ENCODE measurements at regions not wholly inside any gene's neighbourhood (a gene's known extent, or its start where the extent isn't known, plus 50 kb on each side); places are given as distances from the start of the nearest gene placed in this dataset.
"Not testable (repeated sequence)": the region's sequence is repeated elsewhere in the genome, so short reads cannot be mapped to it uniquely, and the experiment has no call there.

DNA sequence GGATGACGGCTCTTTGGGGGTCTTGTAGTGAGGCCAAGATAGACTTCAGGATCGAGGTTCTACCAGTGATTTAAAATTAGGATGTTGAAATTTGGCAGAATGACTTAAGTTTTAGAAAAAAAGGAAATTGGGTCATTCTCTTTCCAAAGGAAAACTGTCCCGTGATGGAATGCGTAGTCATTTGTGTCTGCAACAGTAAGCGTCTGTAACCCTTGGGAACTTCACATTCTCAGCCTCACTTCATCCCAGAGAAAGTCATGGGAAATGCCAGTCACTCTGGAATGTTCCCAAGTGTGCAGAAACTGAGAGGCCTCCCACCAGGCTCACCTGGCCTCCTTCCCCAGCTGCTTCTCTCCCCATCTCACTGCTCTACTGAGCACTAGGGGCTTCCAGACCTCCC, 5441.4 kb upstream of the TPTE start:
- H3K9ac ChIP-seq; H3K4me1 ChIP-seq; H3K27ac ChIP-seq; H4K20me1 ChIP-seq; H3K9me3 ChIP-seq (replicated peaks in 1 of 11); H3K4me3 ChIP-seq; H3K36me3 ChIP-seq; H3K4me2 ChIP-seq; H3K27me3 ChIP-seq: not testable (repeated sequence)

GRCh38 chr21:5084246-5084645, 5437.1 kb upstream of the TPTE start:
- not testable (repeated sequence) for H3K9ac ChIP-seq; H3K27me3 ChIP-seq; H3K4me3 ChIP-seq; H3K27ac ChIP-seq; H3K36me3 ChIP-seq; H3K4me2 ChIP-seq; H4K20me1 ChIP-seq; H3K9me3 ChIP-seq (replicated peaks in 1 of 11); H3K4me1 ChIP-seq

DNA sequence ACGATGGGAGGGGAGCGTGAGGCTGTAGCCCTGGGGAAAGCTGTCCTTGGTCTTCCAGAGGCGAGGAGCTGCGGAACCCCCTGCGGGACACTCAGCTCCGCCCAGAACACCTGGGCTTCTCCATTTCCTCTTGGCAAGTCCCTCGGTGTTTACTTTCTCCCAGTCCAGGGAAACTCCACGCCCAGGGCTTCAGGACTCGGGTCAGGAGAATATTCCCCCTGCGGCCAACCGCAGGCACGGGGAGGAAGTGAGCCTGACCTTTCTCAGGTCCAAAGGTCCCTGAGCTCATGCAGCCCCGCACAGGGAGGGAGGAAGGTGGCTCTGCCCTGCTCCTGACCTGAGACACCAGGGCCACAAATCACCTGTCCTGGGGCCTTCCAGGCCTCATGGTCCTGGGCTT, 5435.9 kb upstream of the TPTE start:
- H3K36me3 ChIP-seq; H3K9me3 ChIP-seq (replicated peaks in 1 of 11); H3K27ac ChIP-seq; H3K4me1 ChIP-seq; H3K9ac ChIP-seq; H3K4me3 ChIP-seq; H3K27me3 ChIP-seq; H4K20me1 ChIP-seq; H3K4me2 ChIP-seq: not testable (repeated sequence)

- not testable (repeated sequence) for H3K4me3 ChIP-seq; H3K9me3 ChIP-seq (replicated peaks in 1 of 11); H3K36me3 ChIP-seq; H3K27me3 ChIP-seq; H4K20me1 ChIP-seq; H3K9ac ChIP-seq; H3K4me2 ChIP-seq; H3K4me1 ChIP-seq; H3K27ac ChIP-seq
These were observed 5435.0 kb upstream of the TPTE start for GRCh38 chr21:5086416-5086815.

DNA sequence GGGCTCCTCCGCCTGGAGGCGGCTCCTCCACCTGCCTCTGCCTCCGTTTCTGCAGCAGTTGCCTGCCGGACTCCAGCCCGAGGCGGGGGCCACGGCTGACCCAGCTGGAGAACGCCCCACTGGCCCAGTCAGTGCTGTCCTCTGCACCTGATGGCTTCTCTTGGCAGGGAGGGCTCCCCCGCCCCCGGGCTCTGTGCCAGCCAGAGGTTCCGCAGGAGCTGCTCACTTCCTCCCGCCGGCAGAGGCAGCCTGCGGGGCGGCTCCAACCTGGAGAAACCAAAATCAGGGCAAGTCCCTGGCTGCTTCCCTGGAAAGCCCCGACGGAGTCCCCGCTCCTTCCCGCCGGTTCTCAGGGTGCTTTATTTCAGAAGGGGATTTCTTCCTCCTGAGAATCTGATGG, 5432.6 kb upstream of the TPTE start:
- not testable (repeated sequence) for H3K9me3 ChIP-seq (replicated peaks in 1 of 11); H3K27ac ChIP-seq; H4K20me1 ChIP-seq; H3K4me1 ChIP-seq; H3K4me2 ChIP-seq; H3K27me3 ChIP-seq; H3K9ac ChIP-seq; H3K4me3 ChIP-seq; H3K36me3 ChIP-seq

- not testable (repeated sequence) for H3K27me3 ChIP-seq, H4K20me1 ChIP-seq, H3K4me3 ChIP-seq
These were observed 5431.8 kb upstream of the TPTE start for GRCh38 chr21:5089399-5090089.

DNA sequence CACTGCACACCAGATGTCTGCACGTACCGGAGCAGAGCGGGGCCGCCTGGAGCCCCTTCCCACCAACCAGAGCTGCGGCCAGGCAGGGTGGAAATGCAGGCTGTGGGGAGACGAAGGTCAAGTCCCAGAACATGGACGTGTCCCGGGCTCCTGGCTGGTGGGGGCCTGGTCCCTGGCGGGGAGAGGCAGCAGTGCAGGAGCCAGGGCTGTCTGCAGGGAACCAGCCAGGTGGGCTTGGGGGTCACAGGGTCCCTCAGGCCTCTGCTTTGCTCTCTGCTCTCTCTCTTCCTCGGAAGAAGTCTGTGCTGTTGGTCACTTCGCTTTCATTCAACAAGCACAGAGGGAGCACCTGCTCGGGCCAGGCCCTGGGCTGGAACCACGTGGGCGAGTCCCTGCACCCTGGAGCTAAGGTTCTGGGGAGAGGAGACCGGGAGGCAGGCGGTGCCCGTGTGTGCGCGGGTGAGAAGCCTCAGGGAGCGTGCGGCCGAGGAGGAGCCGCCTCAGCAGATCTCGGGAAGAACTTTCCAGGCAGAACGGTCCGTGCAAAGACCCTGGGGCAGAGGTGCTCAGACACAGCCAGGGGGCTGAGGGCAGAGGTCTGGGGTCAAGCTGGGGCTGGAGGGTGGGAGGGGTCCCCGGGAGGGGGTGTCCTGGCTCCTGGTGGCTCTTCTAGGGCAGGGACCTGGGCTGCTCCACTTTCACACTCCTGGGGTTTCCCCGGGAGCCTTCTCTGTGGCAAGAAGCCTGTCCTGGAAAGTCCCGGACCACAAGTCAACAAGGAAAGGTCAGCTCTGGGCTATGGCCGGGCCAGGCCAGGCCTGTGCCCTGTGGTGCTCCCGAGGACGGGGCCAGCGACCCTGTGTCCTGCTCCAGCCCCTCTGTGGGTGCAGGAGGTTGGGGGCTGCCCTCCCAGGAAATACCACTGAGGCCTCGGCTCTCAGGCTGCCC, 5431.0 kb upstream of the TPTE start:
- H3K27me3 ChIP-seq; H3K27ac ChIP-seq; H3K4me2 ChIP-seq; H3K9me3 ChIP-seq (replicated peaks in 1 of 11); H4K20me1 ChIP-seq; H3K4me3 ChIP-seq; H3K9ac ChIP-seq; H3K4me1 ChIP-seq; H3K36me3 ChIP-seq: not testable (repeated sequence)

More at GRCh38 chr21:5089399-5090089, 5431.8 kb upstream of the TPTE start:
- not testable (repeated sequence) for H3K36me3 ChIP-seq; H3K4me1 ChIP-seq; H3K4me2 ChIP-seq; H3K9me3 ChIP-seq (replicated peaks in 1 of 11); H3K9ac ChIP-seq; H3K27ac ChIP-seq

DNA sequence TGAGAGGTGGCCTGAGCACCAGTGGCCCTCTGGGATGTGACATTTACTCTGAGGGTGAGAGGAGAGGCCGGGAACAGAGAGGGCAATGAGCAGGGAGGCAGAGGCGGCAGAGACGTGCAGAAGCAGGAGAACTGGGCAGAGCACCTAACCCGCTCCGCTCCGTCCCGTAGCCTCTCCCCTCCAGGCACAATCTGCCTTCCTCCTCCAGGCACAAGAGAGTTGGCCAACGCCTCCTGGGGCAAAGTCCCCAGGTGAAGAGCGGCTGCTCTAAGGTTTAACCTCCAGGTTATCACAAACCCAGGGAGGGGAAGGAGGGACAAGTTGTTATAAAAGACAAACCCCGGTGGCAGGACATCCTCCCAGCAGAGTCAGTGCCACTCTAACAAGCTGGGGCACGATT, 5430.1 kb upstream of the TPTE start:
- not testable (repeated sequence) for H3K9me3 ChIP-seq (replicated peaks in 1 of 11)

DNA sequence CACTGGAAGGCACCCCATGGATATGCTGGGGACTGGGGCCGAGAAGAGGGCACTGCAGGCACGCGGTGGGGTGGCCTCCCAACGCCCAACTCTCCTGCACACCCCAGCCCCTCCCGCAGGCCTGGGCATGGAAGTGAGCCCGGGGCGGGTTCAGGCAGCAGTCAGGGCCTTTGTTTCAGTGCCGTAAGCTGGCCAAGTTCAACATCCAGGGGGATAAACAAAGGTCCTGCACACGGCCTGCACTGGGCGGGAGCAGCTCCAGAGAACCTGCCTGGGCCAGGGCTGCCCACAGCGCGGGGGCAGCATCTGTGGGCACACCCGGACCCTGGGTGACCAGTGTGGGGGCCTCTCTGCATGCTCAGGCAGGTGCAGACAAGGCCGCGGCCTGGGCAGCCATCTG, 5425.8 kb upstream of the TPTE start:
- not testable (repeated sequence) for H3K27me3 ChIP-seq; H3K4me2 ChIP-seq; H3K27ac ChIP-seq; H4K20me1 ChIP-seq; H3K4me3 ChIP-seq; H3K9me3 ChIP-seq (replicated peaks in 1 of 11); H3K36me3 ChIP-seq; H3K9ac ChIP-seq; H3K4me1 ChIP-seq

More for the DNA sequence above, 5430.1 kb upstream of the TPTE start:
- H3K27me3 ChIP-seq, H3K36me3 ChIP-seq, H3K4me3 ChIP-seq, H3K4me1 ChIP-seq, H3K9ac ChIP-seq, H3K4me2 ChIP-seq, H4K20me1 ChIP-seq, H3K27ac ChIP-seq: not testable (repeated sequence)

DNA sequence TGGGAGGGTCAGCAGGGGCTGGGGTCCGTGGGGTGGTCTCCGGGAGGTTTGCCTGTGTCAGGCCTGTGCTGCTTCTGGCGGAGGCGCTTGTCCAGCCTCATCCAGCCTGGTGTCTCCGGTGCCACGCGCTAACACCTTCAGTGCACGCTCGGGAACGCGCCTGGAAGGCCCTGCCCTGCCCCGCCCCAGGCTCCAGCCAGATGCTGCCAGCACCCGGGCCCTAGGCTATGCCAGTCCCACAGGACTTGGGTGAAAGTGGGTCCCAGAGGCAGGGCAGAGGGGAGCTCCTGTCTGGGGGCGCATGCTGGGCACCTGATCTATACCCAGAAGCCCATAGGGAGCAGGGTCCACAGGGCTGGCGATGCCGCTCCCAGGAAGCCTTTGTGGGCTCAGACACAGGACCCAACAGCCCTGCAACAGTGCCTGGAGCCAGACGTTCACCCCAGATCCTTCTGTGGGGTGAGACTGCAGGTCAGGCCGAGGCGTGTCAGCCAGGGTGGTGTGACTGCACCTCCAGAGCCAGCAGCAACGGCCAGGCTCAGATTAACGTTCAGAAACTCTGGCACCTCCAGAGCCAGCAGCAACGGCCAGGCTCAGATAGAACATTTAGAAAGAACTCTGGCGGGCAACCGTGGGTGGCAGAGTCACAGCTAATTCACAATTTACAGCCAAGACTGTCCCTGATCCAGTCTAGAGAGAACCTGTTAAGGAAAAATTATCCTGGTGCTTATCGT, 5423.2 kb upstream of the TPTE start:
- not testable (repeated sequence) for H3K4me2 ChIP-seq; H3K9ac ChIP-seq; H3K9me3 ChIP-seq (replicated peaks in 1 of 11); H3K36me3 ChIP-seq; H3K27me3 ChIP-seq; H3K4me3 ChIP-seq; H3K4me1 ChIP-seq; H4K20me1 ChIP-seq; H3K27ac ChIP-seq

- not testable (repeated sequence) for H3K27me3 ChIP-seq; H3K9me3 ChIP-seq (replicated peaks in 1 of 11)
These were observed 5420.7 kb upstream of the TPTE start for GRCh38 chr21:5100604-5101174.

DNA sequence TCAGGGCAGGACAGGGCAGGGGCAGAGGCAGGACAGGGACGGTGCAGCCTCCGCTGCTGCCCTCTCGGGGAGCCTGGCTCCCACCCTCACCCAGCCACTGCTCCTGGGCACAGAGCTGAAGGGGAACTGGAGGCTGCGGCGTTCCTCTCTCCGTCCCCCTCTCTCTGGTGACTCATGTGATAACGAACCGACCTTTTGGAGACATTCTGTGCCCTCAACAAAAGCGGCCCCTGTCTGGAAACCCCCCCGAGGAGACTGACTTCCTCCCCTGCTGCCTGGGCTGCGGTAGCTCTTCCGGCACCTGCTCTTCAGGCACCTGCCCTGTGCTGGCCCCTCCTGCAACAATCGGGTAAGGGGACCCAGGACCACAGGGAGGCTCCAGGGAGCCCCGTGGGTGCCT, 5419.6 kb upstream of the TPTE start:
- not testable (repeated sequence) for H3K36me3 ChIP-seq; H3K27ac ChIP-seq; H3K9me3 ChIP-seq (replicated peaks in 1 of 11); H3K27me3 ChIP-seq; H4K20me1 ChIP-seq
- Histone ChIP-seq H3K9ac (peak overlapping the region in 2 of 11 experiments; percentile 53 to 61; a peak in 1 of 22 replicates), H3K4me3 (peak overlapping the region in 3 of 10 experiments; percentile 41 to 48 (median 41); a peak in 5 of 20 replicates), H3K4me2 (peak overlapping the region in 8 of 11 experiments; percentile 18 to 65 (median 33); a peak in 10 of 22 replicates), H3K4me1 (peaks cover 3 to 15% (median 9%) of the 10 kb centered on the region in 10 experiments; a peak in 14 of 20 replicates)

More at GRCh38 chr21:5100604-5101174, 5420.7 kb upstream of the TPTE start:
- H3K4me1 ChIP-seq, result peaks cover 0 to 12% (median 6%) of the 10 kb centered on the region in 10 experiments; a peak in 13 of 20 replicates
- H3K4me2 ChIP-seq, H3K27ac ChIP-seq, H3K36me3 ChIP-seq, H3K4me3 ChIP-seq, H3K9ac ChIP-seq, H4K20me1 ChIP-seq: not testable (repeated sequence)

- H3K36me3 ChIP-seq; H4K20me1 ChIP-seq; H3K9me3 ChIP-seq (replicated peaks in 1 of 11); H3K27me3 ChIP-seq: not testable (repeated sequence)
- peaks cover 3 to 19% (median 11%) of the 10 kb centered on the region in 10 experiments; a peak in 15 of 20 replicates for H3K4me1 ChIP-seq
- H3K27ac ChIP-seq, result peak overlapping the region in 8 of 11 experiments; percentile 45 to 76 (median 64); a peak in 14 of 22 replicates
- peak overlapping the region in 4 of 10 experiments; percentile 37 to 51 (median 48); a peak in 4 of 20 replicates for H3K4me3 ChIP-seq
- peak overlapping the region in 6 of 11 experiments; percentile 47 to 79 (median 62); a peak in 7 of 22 replicates for H3K9ac ChIP-seq
- H3K4me2 ChIP-seq, result peak overlapping the region; percentile 54 to 84 (median 69); a peak in 19 of 22 replicates
These were observed 5417.4 kb upstream of the TPTE start for GRCh38 chr21:5103880-5104561.
